ELR (cell line): ENCODE measurements at regions not wholly inside any gene's neighbourhood (a gene's known extent, or its start where the extent isn't known, plus 50 kb on each side); places are given as distances from the start of the nearest gene placed in this dataset.
"Not testable (repeated sequence)": the region's sequence is repeated elsewhere in the genome, so short reads cannot be mapped to it uniquely, and the experiment has no call there.

Experiments used
- DNase-seq: peaks from one replicate; pipeline ENCODE4 v3.0.0-alpha.2; 2015; ENCODE audit warnings: low read depth

DNA sequence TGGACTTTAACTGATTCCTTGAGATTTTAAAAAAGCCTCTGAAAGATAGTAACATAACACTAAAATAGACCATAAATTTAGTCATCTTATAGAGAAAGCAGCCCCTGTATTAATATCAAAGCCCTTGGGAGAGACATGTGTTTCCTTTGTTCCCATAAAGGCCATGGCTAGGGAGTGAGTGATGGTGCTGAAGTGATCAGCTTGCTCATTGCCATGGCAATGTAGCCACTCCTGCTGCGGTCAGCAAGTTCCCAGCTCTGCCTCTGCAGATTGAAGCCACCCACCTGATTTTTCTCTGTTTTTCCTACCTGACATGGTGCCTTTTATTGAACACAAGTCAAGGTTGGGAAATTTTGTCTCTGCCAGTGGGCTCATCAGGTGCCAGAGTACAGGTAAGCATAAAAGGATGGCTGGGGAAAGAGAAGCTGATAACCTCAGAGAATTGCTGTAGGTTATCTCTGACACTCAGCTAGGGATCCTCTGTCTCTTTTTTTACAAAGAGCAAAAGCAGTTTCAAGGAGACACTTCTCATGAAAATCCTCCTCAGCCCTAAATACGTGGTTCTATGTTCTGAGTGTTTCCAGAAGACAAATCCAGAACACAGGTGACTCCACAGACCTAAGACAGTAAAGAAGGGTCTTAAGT lies 296.3 kb upstream of the NMUR2 start:
- DNase-seq: no peak

GRCh38 chr5:152704286-152704685 lies 299.2 kb upstream of the NMUR2 start:
- DNase-seq: no peak

GRCh38 chr5:152711801-152712388 lies 306.8 kb upstream of the NMUR2 start:
- no peak for DNase-seq

DNA sequence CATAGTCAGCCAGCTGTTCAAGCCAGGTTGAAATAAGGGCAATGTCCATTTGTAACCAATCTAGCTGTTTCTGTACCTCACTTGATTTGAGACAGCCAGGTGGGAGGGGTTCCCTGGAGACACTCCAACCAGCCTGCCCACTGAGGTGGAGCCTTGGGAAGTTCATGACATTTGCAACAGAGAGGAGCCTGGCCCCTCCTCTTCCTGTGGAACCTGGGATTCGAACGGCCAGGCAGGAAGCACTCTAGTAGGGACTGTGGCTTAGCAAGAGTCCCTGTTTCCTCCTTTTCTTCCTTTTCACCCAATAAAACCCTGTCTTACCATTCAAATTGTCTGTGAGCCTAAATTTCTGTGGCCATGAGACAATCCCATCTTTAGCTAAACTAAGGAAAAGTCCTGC lies 312.3 kb upstream of the NMUR2 start:
- no peak for DNase-seq

DNA sequence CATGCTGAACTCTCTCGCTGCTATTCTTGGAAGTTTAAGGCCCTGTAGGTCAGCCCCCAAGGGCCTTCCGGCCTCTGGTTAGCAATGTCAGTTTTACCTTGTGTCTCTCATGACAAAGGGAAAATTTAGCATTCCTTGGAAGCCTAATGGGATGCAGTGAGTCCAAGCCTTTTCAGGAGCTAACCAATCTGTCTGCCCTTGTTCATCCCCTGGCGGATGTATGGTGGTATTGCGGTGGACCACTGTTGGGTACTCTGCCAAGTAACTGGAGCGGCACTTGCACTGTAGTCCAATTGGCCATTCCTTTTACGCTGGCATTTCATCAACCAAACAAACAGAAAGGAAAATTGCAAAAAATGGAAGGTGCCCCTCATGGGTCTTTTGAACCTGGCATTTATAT lies 318.4 kb upstream of the NMUR2 start:
- no peak for DNase-seq

DNA sequence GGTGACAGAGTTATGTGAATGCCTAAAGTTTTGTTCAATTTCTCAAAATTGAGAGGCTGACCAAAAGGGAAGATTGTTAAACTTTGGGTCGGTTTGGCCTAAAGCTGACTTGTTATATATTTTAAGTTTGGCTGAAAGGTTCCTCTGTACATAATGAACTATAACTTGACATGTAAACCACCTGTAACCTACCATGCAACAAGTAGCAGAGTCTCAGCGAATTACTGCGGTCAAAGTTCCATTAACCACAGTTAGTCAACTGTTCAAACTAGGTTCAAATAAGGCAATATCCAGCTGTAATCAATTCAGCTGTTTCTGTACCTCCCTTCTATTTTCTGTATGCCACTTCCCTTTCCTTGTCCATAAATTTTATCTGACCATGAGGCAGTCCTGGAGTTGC lies 325.1 kb upstream of the NMUR2 start:
- no peak for DNase-seq

DNA sequence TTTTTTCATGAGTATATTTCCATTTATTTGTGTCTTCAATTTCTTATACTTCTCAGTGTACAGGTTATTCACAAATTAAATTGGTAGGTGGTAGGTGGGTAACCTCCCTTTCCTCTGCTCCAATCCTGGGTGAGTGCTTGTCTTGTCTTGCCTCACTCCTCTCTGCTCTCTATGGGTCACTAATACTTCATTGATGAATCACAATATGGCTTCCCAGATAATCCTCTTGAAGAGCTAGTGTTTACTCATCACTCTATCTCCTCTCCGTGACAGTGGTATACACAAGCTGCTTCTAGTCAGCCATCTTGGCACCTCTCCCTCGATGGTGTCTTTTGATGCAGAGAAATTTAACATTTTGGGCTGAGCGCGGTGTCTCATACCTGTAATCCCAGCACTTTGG lies 331.8 kb upstream of the NMUR2 start:
- DNase-seq: no peak

DNA sequence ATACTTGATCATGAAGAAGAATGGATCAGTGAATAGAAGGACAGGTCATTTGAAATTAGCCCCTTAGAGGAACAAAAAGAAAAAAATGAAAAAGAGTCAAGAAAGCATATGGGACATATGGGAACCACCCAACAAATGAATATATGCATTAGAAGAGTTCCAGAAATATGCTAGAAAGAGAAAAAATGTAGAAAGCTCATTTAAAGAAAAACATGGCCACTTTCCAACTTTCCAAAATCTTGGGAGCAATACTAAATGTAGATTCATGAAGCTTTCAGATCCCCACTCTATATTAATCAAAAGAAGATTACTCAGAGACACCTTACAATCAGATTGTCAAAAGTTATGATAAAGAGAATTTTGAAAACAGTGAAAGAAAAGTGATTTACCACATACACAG lies 334.8 kb upstream of the NMUR2 start:
- DNase-seq: no peak

GRCh38 chr5:152741126-152741525 lies 336.0 kb upstream of the NMUR2 start:
- not testable (repeated sequence) for DNase-seq

DNA sequence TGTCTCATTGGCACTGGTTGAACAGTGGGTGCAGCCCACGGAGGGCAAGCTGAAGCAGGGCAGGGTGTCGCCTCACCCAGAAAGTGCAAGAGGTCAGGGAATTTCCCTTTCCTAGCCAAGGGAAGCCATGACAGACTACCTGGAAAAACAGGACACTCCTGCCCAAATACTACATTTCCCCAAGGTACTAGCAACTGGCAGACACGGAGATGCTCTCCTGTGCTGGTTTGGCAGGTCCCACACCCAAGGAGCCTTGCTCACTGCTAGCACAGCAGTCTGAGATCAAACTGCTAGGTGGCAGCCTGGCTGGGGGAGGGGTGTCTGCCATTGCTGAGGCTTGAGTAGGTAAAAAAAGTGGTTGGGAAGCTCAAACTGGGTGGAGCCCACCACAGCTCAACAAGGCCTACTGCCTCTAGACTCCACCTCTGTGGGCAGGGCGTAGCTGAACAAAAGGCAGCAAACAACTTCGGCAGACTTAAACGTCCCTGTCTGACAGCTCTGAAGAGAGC lies 382.7 kb upstream of the NMUR2 start:
- not testable (repeated sequence) for DNase-seq

DNA sequence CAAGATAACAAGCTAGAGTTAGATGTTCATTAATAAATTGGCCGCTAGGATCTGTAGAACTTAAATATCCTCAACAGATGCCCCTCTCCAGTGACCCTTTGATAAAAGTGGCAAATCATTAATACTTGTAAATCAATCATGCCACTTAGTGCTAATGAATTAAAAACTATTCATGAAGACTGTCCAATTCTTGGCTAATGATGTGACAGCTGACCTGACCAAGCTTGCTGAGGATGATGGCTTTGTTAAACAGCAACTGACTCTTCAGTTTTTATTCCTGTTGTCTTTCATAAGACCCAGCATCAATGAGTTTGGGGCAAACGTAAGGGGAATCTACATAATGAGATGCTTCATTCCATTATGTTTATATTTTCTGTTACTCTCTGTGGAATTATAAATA lies 396.8 kb upstream of the NMUR2 start:
- no peak for DNase-seq

DNA sequence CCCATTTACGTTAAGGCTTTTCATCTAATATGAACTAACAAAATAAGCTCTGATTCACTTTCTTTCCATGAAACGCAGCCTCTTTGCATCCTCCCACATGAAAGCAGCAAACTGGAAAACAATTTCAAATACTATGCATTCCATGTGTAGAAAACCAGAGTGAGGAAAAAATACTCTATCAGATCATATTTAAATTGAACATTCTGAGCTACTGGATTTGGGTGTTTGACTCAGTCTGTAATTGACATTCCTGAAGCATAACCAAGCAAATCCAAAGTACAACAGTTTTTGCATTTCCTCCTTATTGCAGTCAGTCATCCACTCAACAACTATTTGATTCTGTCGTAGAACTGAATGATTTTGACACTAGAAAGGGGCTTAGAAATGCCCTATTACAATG lies 399.1 kb upstream of the NMUR2 start:
- DNase-seq: no peak

DNA sequence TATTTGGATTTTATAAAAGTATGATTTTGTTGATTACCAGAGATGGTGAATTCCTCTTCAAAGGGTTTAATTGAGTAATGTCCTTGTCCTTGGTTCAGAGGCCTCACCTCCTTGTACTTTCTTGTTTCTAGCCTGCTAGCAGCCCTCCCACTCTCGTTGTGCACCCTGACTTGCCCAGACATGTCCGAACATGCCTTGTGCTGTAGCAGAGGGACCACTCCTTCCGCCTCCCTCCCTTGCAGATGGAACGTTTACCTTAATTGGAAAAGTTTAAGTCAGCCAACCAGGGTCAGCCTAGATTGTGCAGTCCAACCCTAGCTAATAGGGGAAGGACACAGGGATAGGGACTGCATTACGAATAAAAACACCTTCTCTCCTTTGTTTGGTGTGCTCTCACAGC lies 406.9 kb upstream of the NMUR2 start:
- DNase-seq: no peak

GRCh38 chr5:152813526-152813925 lies 408.4 kb upstream of the NMUR2 start:
- DNase-seq: no peak

DNA sequence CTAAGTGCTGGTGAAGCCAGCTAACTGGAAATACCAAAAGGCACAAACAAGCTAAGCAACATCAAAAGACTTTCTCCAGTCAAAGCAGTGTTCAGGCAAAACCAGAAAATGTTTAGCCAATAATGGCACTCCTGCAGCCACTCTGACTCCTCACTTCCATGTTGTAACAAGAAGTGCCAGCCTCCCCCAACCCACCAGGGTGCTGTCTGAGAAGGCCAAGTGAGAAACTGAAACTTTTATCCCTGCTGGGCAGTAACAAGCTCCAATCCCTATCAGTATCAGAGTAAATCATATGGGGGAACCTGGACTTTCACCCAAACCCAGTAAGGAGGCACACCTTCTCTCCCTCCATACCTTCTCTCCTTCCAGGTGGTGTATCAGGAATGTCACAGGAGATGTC lies 414.8 kb upstream of the NMUR2 start:
- DNase-seq: no peak

- DNase-seq: no peak
Observed at GRCh38 chr5:152824316-152824715, 419.2 kb upstream of the NMUR2 start.

GRCh38 chr5:152838241-152838786 lies 433.2 kb upstream of the NMUR2 start:
- no peak for DNase-seq

- DNase-seq: no peak
Observed at GRCh38 chr5:152844713-152845112, 439.6 kb upstream of the NMUR2 start.

- no peak for DNase-seq
Observed at GRCh38 chr5:152853361-152853760, 448.3 kb upstream of the NMUR2 start.

- no peak for DNase-seq
Observed at GRCh38 chr5:152855441-152855840, 450.4 kb upstream of the NMUR2 start.

DNA sequence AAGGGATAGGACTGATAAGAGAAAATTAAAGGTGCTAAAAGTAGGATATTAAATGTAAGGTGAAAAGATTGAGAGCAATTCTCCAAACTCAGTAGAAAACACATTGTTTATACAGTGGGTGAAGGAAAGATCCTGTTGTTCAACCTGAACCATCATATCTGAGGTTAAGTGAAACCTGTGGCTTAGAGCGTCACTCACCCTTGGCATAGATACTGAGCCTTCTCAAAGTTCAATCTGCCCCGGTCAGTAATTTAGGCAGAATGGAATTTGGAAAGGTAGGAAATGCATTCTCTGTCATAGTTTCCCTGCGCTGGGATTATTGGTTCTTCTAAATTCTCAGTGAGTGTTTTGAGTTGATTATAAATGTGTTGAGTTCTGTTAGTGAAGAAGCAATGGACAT lies 456.2 kb upstream of the NMUR2 start:
- no peak for DNase-seq

GRCh38 chr5:152864447-152864846 lies 459.4 kb upstream of the NMUR2 start:
- DNase-seq: no peak

DNA sequence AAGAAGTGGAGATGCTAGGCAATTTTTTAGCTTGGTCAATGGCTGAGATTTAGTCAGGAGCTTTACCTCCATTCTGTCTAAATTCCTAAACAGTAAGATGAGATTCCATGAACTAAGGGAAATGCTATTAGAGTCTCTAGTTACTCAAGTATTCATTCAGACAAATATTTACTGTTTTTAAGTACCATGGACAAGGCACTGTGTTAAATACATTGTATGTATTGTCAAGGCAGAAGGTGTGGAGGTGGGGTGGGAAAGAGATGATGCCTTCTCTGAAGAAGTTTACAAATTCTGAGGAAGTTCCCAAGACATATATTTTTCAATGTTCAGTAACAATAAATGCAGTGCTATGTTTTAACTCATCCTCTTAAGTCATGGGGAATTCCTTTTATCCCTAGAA lies 459.9 kb upstream of the NMUR2 start:
- no peak for DNase-seq

GRCh38 chr5:152869971-152870370 lies 464.9 kb upstream of the NMUR2 start:
- no peak for DNase-seq
